GM12878 (cell line): ENCODE measurements at regions not wholly inside any gene's neighbourhood (a gene's known extent, or its start where the extent isn't known, plus 50 kb on each side); places are given as distances from the start of the nearest gene placed in this dataset.

Experiments
- CHD2 ChIP-seq: IDR thresholded peaks from 2 replicates; pipeline ENCODE4 v1.6.1; 2011; ENCODE audit warnings: low read depth, low read length, improper control_type of control experiment, borderline replicate concordance
- EP300 ChIP-seq, 2 experiments: fragments of 150-350 bp in 1 of 2; IDR thresholded peaks; 2 replicates each; pipeline ENCODE4 v1.6.1; 2011 to 2012; ENCODE audit warnings: low read depth in 2 of 2, low read length in 2 of 2, borderline replicate concordance in 1 of 2, improper control_type of control experiment in 1 of 2, inconsistent platforms in 1 of 2; ENCODE audit not compliant: control insufficient read depth in 1 of 2
- GATAD2B ChIP-seq: fragments of 450-650 bp; conservative IDR thresholded peaks from 2 replicates; pipeline ENCODE4 v1.6.1; 2017; ENCODE audit warnings: low read depth, mild to moderate bottlenecking, moderate library complexity
- NR2F1 ChIP-seq: fragments of 450-650 bp; conservative IDR thresholded peaks from 2 replicates; pipeline ENCODE4 v1.6.1; 2017; ENCODE audit warnings: mild to moderate bottlenecking
- PML ChIP-seq: IDR thresholded peaks from 2 replicates; pipeline ENCODE4 v1.6.1; 2012; ENCODE audit warnings: low read length, inconsistent platforms
- RAD21 ChIP-seq: IDR thresholded peaks from 2 replicates; pipeline ENCODE4 v1.6.1; 2011; ENCODE audit warnings: mild to moderate bottlenecking, low read depth, low read length, moderate library complexity; ENCODE audit not compliant: insufficient read depth
- SMARCA5 ChIP-seq: fragments of 450-650 bp; IDR thresholded peaks from 2 replicates; pipeline ENCODE4 v1.6.1; 2017; ENCODE audit warnings: mild to moderate bottlenecking
- TCF3 ChIP-seq: IDR thresholded peaks from 2 replicates; pipeline ENCODE4 v1.6.1; 2012; ENCODE audit warnings: low read depth, mild to moderate bottlenecking, low read length, borderline replicate concordance; ENCODE audit not compliant: insufficient read depth
- TF ChIP-seq, protein P1 (sequence below): fragments of 450-650 bp; IDR thresholded peaks from 2 replicates; pipeline ENCODE4 v1.6.1; 2018; ENCODE audit warnings: mild to moderate bottlenecking, low read depth, moderate library complexity; ENCODE audit not compliant: partially characterized antibody
- TF ChIP-seq, protein P2 (sequence below): IDR thresholded peaks from 2 replicates; pipeline ENCODE4 v1.6.1; 2011; ENCODE audit warnings: borderline replicate concordance, low read depth, mild to moderate bottlenecking, moderate library complexity, mixed read lengths, low read length; ENCODE audit not compliant: insufficient read depth; ENCODE audit errors: extremely low read length
- TF ChIP-seq, protein P3 (sequence below): fragments of 450-650 bp; IDR thresholded peaks from 2 replicates; pipeline ENCODE4 v1.6.1; 2017; ENCODE audit warnings: antibody characterized with exemption, mild to moderate bottlenecking, moderate library complexity

DNA sequence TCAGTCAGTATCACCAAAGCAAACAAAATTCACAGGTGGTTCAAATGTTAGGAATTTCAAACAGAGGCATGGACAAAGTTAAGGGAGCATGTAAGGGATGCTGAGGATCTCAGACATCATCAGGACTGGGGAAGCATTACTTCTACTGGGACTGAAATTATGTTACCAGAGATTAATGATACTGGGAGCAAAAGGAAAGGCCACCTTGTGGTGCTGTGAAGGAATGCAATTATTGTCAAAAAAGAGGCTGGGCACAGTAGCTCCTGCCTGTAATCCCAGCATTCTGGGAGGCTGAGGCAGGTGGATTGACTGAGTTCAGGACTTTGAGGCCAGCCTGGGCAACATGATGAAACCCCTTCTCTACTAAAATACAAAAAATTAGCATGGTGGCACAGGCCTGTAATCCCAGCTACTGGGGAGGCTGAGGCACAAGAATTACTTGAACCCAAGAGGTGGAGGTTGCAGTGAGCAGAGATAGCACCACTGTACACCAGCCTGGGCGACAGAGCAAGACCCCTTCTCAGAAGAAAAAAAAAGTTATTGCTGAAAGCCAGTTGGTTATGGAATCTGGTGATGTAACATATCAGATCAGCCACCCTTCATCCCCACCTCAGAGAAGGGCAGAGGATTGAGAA, 954.3 kb downstream of the PCDH7 start (continued):
- no peak for TF ChIP-seq TCF3
- TF ChIP-seq NR2F1: no peak
- no peak for TF ChIP-seq GATAD2B
- no peak for TF ChIP-seq SMARCA5
- TF ChIP-seq, protein P1, sequence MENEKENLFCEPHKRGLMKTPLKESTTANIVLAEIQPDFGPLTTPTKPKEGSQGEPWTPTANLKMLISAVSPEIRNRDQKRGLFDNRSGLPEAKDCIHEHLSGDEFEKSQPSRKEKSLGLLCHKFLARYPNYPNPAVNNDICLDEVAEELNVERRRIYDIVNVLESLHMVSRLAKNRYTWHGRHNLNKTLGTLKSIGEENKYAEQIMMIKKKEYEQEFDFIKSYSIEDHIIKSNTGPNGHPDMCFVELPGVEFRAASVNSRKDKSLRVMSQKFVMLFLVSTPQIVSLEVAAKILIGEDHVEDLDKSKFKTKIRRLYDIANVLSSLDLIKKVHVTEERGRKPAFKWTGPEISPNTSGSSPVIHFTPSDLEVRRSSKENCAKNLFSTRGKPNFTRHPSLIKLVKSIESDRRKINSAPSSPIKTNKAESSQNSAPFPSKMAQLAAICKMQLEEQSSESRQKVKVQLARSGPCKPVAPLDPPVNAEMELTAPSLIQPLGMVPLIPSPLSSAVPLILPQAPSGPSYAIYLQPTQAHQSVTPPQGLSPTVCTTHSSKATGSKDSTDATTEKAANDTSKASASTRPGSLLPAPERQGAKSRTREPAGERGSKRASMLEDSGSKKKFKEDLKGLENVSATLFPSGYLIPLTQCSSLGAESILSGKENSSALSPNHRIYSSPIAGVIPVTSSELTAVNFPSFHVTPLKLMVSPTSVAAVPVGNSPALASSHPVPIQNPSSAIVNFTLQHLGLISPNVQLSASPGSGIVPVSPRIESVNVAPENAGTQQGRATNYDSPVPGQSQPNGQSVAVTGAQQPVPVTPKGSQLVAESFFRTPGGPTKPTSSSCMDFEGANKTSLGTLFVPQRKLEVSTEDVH: no peak
- TF ChIP-seq, protein P2, sequence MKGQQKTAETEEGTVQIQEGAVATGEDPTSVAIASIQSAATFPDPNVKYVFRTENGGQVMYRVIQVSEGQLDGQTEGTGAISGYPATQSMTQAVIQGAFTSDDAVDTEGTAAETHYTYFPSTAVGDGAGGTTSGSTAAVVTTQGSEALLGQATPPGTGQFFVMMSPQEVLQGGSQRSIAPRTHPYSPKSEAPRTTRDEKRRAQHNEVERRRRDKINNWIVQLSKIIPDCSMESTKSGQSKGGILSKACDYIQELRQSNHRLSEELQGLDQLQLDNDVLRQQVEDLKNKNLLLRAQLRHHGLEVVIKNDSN: no peak
- TF ChIP-seq, protein P3, sequence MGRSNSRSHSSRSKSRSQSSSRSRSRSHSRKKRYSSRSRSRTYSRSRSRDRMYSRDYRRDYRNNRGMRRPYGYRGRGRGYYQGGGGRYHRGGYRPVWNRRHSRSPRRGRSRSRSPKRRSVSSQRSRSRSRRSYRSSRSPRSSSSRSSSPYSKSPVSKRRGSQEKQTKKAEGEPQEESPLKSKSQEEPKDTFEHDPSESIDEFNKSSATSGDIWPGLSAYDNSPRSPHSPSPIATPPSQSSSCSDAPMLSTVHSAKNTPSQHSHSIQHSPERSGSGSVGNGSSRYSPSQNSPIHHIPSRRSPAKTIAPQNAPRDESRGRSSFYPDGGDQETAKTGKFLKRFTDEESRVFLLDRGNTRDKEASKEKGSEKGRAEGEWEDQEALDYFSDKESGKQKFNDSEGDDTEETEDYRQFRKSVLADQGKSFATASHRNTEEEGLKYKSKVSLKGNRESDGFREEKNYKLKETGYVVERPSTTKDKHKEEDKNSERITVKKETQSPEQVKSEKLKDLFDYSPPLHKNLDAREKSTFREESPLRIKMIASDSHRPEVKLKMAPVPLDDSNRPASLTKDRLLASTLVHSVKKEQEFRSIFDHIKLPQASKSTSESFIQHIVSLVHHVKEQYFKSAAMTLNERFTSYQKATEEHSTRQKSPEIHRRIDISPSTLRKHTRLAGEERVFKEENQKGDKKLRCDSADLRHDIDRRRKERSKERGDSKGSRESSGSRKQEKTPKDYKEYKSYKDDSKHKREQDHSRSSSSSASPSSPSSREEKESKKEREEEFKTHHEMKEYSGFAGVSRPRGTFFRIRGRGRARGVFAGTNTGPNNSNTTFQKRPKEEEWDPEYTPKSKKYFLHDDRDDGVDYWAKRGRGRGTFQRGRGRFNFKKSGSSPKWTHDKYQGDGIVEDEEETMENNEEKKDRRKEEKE: no peak
- 0 out of 2 replicates have a peak, but pooled peaks have one; percentile 17 for TF ChIP-seq RAD21
- TF ChIP-seq CHD2: no peak
- TF ChIP-seq PML: no peak
- no peak for TF ChIP-seq EP300 (IDR thresholded peaks at IDR 0.05; ENCODE audit: borderline replicate concordance in 1 of 2, control insufficient read depth in 1 of 2, low read depth in 2 of 2, low read length in 2 of 2)
